ENCODE measurements at regions not wholly inside any gene's neighbourhood (a gene's known extent, or its start where the extent isn't known, plus 50 kb on each side); places are given as distances from the start of the nearest gene placed in this dataset. TPM values are rescaled to one million over a fixed set of nuclear protein-coding genes. Genes with fewer than 3 reads are reported as not detected.
"Not testable (repeated sequence)": the region's sequence is repeated elsewhere in the genome, so short reads cannot be mapped to it uniquely, and the experiment has no call there.

- DNase-seq: no peak
Measured at GRCh38 chr2:129918604-129919003, 60.9 kb upstream of the RAB6C start.

DNA sequence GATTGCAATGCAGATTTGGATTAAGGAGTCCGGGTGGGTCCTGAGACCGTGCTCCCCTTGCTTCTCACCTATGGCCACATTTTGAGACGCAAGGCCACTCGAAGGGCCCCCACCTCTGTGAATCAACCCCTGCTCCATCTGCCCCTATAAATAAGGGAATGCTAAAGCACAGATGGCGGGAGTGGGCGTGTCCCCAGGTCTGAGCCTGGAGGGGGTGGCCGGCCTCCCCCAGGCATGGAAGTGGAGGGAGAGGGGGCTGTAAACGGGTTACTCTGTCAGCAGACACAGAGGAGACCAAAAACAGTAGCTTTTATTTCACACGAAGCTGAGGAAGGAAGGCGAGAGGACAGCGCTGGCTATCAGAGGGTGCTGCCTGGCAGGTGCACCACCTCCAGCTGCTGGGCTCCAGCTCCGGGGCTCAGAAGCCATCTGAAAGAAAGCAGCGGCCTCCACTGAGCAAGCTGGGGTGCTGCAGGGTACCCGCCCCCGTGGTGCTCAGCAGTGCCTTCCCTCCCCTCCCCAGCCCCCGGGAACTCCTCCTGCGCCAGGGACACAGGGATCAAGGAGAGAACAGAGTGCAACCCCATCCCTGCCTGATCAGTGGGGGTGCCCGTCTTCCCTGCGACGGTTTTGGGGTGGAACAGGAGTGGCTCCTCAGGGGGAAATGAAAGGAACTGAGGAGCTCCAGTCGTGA, 56.7 kb upstream of the RAB6C start:
- DNase-seq: no peak

DNA sequence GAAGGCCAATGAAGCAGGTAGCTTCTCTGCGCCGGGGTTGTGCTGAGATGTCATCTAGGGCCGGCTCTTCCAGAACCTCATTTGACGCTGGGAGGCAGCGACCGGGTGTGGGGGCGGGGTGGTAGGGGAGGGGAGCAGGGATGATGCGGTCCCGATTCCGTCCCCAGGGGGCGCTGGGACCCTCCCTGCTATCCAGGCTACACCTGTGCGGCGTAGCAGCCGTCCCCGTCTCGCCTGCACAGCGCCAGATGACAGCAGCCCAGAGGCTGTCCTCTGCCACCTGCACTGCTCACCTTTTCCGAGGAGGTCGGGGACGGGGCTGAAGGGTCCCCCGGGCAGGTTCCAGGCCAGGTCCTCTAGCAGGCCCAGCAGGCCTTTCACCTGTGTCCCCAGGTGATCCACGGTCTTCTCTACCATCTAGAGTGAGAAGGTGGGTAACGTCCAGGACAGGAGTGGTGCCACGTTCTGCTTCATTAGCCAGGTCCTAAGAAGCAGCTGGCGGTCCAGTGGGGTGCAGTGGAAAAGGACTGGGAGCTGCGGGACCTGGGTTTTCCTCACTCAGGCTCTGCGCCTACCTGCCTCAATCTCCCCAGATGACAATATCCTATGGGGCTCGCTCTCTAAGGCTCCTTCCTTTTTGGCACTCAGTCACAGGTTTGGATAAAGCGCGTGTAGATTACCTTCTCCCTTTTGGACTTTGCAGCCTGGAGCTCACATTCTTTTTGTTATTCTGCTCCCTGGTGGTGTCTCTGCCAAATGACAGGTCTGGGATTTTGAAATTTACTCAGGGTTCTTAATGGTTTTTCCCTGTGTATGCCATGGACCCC, 56.0 kb upstream of the RAB6C start:
- peak; percentile 74 for DNase-seq

DNA sequence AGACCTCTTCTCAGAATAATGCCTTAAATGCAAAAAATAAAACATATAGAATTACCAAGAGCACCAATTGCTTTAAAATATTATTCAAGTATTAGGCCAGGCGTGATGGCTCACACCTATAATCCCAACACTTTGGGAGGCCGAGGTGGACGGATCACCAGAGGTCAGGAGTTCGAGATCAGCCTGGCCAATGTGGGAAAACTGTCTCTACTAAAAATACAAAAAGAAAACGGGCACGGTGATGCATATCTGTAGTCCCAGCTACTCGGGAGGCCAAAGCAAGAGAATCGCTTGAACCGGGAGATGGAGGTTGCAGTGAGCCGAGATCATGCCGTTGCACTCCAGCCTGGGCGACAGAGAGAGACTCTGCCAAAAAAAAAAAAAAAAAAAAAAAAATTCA, 55.4 kb upstream of the RAB6C start:
- DNase-seq: not testable (repeated sequence)

- DNase-seq: no peak
Measured at GRCh38 chr2:129925381-129925780, 54.1 kb upstream of the RAB6C start.

DNA sequence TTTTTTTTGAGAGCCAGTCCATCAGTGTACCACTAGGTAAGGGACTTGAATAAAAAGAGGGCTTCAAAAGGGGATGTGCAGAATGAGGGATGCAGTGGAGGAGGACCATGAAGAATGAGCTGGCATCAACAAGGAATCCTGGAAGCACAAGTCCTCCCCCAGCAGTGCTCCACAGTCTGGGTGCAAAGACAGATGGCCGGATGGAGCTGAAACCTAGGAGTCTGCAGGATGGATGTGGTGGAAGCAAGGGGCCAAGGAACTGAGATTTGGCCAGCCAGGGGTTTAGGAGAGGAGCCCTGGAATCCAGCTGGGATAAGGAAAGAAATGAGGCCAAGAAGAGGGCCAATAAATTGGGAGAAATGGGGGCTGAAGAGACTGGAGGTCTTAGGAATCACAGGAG, 51.8 kb upstream of the RAB6C start:
- no peak for DNase-seq

DNA sequence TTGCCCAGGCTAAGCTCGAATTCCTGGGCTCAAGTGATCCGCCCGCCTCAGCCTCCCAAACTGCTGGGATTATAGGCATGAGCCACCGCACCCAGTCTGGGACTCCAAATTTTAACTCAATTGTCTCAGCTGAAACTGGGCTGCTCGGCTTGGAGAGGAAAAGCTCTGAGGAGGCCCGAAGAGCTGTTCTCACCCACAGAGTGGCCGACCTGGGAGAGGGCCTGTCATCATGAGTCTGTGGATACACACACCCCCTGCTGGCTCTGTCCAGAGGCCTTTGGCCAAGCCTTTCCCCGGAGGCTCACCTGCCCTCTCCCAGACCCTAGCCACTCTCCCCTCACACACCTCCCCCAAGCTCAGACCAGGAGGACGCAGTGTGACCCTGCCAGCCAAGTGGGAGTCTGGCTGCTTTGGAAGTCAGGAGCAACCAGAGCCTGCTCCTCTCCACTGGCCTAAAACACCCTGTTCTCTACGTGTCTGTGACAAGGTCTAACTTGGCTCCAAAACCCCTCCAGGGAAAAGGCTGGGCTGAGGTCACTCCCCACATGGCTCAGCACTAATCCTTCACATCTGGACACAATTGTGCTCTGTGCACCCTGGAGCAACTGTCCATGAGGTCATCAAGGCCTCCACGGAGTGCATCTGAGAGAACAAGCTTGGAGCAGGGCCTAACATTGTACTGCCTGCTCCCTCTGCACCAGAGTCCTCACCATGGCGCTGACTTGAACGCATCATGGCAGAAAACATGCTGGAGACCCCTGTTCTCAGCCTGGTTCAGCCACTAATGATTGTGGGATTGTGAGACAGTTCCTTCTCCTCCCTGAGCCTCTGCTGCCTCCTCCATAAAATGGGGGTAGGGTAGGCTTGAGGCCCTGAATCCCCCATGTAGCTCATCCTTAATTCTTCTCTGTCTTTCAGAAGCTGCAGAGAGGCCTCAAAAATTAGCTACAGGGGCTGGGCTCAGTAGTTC, 49.9 kb upstream of the RAB6C start:
- peak; percentile 59 for DNase-seq

Small RNA genes lying in the stretch of these regions (small RNA-seq; reads per million reads assigned to genes)
- not detected for gene RNA5SP103 (ENCODE audit: low replicate concordance)

Measured in tongue (tissue), 2 donors.